Left cardiac atrium (tissue), 4 donors: ENCODE measurements at regions not wholly inside any gene's neighbourhood (a gene's known extent, or its start where the extent isn't known, plus 50 kb on each side); places are given as distances from the start of the nearest gene placed in this dataset.

Source experiments
- ATAC-seq, 2 donors: fragments of 200-7000 bp; cut with Tn5 transposase; one replicate each; pipeline ENCODE4 v1.9.1; 2020; ENCODE audit warnings: mild to moderate bottlenecking in 2 of 2, moderate library complexity in 2 of 2
- DNase-seq: peaks from one replicate; pipeline ENCODE4 v3.0.0-alpha.2; 2020
- intact Hi-C, 2 donors: fragments of 100-400 bp; cut with DNase I; formaldehyde crosslinking; loops; one replicate each; pipeline versions ENCODE4 v1.14.1 to v1.15.1; 2022 to 2023
- donor health status: DM: no; HTN: yes; CAD: no.
- donor health status: DM: no; HTN: yes; CAD: no; lungs with severe emphysema.
- donor health status: DM: yes; HTN: yes; CAD: no.
- donor health status: Dilated cardiomyopathy.

DNA sequence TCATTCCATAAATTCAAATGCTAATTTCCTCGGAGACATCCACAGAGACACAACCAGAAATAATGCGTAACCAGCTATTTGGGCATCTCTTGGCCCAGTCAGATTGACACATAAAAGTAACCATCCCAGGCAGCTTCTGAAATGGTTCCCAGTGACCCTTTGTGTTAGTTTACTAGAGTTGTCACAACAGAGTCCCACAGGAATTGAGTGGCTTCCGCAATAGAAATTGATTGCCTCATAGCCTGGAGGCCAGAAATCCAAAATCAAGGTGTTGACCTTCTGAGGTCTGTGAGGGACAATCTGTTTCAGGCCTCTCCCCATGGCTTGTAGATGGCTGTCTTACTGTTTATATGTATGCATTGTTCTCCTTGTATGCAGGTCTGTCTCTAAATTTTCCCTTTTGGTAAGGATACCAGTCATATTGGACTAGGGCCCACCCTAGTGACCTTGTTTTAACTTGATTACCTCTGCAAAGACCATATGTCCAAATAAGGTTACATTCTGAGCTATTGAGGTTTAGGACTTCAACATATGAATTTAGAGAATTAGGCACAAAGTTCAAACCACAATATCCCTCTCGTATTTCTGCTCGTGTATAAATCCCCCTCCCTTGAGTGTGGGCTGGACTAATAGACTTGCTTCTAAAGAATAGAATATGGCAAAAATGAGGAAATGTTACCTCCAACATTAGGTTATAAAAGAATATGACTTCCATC, 78.2 kb upstream of the FGGY start:
- ATAC-seq, result peak in 1 of 2 donors; percentile 38
- intact Hi-C loops, result no loop called here

DNA sequence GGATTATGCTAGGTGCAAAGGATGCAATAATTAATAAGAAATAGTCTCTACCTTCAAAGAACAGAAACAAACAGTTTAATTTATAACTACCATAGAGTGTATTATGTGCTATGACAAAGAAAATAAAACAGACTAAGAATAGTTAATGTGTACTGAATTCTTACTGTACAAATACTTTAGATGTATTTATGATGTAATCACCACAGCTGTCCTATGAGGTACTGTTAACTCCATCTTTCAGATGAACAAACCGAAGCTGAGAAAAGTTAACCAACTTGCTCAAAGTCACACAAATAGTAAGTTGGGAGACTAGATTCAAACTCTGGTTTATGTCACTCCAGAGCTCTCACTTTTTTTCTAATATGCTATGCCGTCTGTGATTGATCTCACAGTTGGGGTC, 77.0 kb upstream of the FGGY start:
- DNase-seq (no peak), ATAC-seq (no peak)
- intact Hi-C loops, result no loop called here

More for the DNA sequence above, 78.2 kb upstream of the FGGY start:
- no peak for DNase-seq

DNA sequence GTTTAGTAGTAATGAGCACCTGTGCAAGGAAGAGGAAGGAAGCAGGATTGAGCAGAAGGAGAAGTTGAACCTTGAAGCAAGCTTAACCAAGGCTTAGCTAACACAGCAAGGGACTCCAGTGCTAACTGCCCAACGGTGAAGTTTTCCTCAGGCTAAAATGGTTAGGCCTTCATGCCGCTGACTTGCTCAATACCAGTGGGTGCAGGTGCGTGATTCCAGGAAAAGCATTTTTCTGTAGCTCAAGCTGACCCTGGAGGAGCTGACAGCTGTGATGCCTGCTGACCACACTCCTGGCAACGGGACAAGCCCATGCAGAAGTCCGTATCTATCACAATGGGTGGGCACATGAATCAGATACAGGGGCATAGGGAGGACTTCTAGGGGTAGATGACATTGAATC, 76.5 kb upstream of the FGGY start:
- DNase-seq, result no peak
- peak in 1 of 2 donors; percentile 38 for ATAC-seq
- intact Hi-C loops, result no loop called here

DNA sequence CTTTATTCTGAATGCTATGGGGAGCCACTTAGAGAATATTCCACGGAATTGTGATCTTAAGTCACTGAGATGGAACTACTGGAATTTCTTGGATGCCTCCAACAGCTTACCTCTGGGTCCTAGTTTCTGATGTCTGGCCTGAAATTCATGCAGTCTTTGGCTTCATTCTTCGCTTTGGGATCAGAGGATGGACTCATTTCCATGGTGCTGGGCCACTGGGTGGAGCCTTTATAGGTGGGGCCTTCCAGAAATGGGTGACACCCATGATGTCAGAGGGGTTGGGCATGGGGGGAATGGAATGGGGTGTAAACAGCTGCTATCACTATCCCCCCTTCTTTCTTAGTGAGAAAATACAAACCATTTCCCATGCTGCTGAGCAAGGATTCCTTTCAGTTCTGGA, 73.7 kb upstream of the FGGY start:
- DNase-seq, result no peak
- intact Hi-C loops, result no loop called here

DNA sequence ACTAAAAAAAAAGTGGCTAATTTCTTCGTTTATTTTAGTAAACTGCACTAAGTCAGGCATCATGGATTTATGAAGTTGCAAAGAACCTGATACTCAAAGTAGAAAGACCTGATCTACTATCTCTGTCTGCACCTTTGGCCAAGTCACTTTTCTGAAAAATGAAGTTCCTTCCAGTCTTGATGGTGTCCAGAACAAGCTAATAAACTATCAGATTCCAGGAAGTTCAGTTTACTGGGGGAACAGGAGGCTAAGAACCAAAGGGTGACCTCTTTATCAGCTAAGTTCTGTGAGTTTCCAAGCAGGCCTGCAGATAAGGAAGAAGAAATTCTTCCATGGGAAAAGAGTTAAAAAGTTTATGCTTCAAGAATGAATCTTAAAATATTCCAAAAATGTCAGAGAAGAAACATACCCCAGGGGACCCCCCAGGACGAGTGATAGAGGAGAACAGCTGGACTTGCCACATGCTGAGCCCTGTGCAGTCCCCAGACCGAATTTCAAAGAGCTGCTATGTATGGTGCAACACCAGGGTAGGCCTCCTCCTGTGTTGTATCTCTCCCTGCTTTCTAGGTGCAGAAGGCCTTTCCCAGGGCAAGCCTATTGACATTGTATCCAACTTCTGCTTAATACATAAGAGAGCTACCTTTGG, 72.8 kb upstream of the FGGY start:
- intact Hi-C loops, result no loop called here
- no peak for DNase-seq
- ATAC-seq, result no peak

More for the DNA sequence above, 73.7 kb upstream of the FGGY start:
- ATAC-seq, result peak in 1 of 2 donors; percentile 11

DNA sequence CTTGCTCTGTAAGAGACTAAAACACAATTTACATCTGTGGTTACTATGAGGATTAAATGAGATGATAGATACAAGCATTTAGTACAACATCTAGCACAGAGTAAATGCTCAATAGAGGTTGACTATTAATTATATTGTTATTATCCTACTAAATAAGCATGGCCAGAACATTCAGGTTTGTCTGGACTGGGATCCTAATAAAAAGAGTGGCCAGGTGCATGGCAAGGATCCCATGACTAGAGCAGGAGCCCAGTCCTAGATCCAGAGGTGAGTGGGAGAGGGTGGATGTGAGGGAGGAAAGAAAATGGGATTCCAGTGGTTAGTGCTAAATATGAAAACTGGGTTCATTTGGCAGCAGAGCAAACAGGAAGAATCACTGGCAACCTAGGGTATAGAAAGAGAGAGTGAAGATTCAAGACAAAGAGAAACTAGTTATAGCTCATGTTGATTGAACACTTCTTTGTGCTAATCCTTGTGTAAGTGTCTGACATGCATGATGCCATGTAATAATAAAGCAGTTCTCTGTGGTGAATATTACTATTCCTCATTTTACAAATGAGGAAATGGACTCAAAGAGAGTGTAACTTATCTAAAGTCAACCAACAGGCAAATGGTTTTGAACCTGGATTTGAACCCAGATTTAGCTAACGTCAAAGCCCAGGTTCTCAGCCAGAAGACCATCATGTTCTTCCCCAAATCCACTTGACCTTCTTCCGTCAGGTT, 71.1 kb upstream of the FGGY start:
- ATAC-seq (no peak), DNase-seq (no peak)
- intact Hi-C loops, result no loop called here

DNA sequence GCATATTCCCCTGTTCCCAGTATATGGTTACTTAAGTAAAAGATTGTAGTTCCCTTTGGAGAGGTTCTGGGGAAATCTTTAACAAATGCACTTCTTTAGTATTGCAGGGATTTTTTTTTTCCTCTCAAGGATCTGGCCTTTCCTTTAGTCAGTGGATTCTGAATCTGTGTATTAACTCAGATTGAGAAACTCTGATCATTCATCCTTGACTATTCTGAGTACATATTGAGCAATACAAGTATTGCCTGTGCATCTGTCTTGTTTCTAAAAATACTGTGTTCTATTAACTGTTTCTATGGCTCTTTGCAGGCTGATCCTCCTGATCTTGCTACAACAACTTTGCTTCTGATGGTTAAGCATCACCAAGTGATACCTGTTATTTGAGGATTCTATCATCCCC, 67.8 kb upstream of the FGGY start:
- ATAC-seq, result peak in 1 of 2 donors; percentile 78
- intact Hi-C loops, result no loop called here
- no peak for DNase-seq

DNA sequence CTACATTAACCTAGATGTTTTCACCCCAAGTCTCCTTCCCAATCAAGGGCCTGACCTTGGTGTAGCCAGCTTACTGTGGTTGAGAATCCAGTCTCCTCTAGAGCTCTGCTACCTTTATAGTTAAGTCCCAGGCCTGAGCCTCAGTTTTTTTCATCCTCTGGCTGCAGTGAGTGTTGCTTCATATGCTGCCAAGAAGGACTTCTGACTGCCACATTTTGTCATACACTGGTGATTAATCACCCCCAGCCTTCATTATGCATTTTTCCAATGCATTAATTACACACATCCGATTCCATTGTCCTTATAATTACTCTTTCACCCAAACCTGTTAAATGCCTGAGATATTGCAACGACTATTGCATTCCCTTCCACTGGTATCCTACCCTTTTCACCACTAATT, 66.3 kb upstream of the FGGY start:
- DNase-seq, result no peak
- no peak for ATAC-seq
- intact Hi-C loops, result no loop called here

DNA sequence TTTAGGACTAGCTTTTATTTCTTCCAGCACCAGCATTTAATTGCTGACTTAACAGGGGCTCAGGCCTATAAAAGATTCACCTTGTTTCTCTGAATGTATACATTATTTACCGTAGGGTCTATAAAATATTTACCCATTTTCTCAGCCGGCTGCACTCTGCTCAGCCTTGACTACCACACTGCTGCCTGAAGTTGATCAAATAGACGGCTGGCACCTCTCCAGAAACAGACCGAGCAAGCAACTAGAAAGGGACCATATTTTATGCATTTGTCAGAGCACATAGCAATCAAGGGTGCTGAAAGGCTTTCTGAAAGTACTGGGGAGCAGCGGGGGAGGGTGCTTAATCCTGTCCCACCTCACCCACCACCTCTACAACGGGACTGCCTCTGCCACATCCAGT, 64.7 kb upstream of the FGGY start:
- intact Hi-C loops, result no loop called here

DNA sequence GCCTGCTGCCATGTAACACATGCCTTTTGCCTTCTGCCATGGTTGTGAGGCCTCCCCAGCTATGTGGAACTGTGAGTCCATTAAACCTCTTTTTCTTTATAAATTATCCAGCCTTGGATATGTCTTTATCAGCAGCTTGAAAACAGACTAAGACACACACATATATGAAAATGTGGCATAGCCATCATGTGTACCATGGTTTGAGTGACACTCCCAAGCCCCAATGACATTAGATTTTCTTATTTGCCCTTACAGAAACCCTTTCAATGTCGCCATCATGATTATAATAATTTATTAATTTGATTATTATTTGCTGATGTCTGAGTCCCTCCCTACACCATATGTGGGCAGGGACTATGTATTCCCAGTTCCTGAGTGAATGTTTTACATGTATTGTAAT, 63.5 kb upstream of the FGGY start:
- intact Hi-C loops, result no loop called here
- no peak for DNase-seq
- ATAC-seq, result no peak

More for the DNA sequence above, 64.7 kb upstream of the FGGY start:
- ATAC-seq (no peak), DNase-seq (no peak)

DNA sequence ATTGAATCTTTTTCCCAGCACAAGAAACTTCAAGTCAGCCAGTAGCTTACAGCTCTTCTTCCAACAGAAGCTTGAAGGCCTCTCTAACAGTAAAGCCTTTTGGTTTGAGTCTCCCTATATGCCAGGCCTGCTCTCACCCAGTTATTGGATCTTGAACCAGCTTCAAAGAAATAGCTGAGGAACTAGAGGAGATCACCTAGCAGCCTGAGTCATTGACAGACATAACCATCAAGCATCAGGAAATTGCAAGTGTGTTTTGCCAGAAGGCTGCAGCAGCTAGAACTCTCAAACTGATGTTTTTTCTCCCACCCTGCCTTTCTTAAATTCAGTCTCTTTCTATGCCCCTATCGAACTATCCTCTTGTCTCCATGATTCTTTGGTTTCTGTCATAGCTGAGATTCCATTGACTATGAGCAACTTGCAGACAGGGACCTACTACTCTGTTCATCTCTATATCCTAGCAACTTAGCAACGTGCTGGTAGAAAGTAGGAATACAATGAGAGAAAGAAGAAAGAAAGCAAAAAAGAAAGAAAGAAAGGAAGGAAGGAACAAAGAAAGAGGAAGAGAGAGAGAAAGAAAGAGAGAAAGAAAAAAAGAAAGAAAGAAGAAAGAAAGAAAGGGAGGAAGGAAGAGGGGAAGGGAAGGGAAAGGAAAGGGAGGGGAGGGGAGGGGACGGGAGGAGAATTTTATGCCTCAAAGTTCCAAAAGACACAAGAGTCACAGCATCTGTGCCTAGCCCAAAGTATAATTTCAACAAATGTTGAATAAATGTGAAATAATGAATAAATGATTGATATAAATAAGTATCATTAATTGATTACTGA, 60.0 kb upstream of the FGGY start:
- no peak for DNase-seq
- ATAC-seq, result no peak
- intact Hi-C loops, result no loop called here

DNA sequence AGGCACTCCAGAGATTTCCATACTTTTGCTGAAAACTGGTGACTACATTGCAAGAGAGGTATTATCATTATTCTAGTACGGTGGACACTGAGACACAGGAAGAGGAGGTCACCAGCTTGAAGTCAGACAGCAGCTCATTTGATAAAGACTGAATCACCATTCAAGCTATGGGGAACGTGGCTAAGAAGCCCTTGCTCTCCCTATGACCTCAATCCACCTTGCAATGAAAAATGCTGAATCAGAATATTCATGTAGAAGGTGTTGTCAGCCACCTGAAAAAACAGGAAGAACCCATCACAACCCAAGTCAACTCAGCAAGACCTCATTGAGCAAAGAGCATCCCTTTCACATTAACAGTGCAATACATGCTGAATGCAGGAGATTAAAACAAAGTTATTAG, 59.0 kb upstream of the FGGY start:
- DNase-seq, result no peak
- ATAC-seq, result no peak
- intact Hi-C loops, result no loop called here

DNA sequence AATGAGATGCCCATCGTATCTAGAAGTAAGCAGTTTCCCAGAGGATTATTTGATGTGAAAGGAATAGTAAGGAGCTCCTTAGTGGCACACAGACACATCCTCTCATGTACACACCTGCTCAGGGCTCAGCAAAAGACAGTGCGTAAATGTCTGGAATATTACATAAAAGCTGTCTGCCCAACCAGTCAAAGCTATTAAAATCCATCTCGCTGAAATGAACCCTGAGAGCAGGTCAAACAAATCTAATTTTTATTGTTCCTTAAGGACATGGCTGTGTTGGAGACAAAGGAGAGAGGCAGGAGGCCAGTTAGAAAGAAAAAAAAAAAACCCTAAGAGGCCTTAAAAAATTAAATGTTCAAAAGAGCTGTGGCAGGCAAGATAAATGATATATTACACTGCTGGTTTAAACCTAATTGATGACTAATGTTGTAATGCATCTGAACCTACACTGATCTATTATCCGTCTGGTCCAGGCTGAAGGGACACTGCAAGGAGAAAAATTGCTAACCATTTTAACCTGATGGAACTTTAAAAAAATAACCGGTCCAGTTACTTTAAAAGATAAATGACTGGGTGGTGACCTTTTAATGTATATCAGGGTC, 58.5 kb upstream of the FGGY start:
- intact Hi-C loops, result no loop called here
- ATAC-seq (no peak), DNase-seq (no peak)

DNA sequence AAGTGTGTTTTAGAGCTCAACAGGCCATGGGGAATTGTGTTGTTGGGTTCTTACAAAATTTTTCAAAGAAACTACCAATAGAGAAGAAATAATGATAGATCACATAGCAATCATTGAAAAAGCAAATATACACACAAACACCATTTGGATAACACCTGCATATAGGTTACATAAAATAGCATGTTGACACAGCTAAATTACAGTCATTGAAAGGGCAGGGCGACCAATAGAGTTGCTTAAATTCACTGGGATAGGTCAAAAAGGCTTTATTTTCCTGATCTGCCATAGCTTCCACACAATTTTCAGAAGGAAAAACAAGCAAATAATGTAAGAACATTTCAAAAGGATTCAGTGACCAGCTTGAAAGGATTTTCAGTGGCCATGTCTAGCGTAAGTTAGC, 57.9 kb upstream of the FGGY start:
- intact Hi-C loops, result no loop called here
- no peak for DNase-seq
- ATAC-seq, result no peak

DNA sequence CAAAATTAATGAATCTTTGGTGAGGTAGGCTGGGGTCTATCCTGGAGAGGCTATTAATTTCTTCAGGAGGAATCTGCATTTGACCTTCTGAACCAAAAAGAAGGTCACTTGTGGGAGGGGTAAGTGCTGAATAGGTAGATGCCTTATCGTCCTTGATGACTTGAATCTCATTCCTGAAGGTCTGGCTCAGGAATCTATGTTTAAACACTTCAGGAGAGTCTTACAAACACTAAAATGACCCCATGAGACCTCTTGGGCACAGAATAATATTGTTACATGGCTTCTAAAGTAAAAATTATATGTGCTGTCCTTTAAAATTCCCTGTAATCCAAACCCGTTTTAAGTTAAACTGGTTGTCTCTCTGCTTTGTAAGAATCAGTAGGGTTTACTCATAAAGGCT, 55.0 kb upstream of the FGGY start:
- intact Hi-C loops, result no loop called here
- no peak for ATAC-seq
- no peak for DNase-seq

DNA sequence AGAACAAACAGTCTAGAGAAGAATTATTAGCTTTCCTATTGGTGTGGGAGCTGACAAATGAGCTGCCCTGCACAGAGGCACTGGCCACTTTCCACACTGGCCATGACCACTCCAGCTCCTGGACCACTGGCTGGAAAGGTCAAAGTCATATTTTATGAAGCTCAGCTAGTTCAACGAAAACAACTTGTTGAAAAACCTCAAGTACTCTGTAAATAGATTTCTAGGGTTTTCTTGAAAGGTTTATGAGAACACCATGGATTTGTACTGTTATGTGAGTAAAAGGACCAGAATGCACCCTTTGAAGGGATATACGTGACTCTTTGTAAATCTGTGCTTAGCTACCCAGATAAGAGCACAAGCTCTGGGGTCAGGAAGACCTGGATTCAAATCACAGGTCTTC, 54.5 kb upstream of the FGGY start:
- ATAC-seq (no peak), DNase-seq (no peak)
- intact Hi-C loops, result no loop called here

DNA sequence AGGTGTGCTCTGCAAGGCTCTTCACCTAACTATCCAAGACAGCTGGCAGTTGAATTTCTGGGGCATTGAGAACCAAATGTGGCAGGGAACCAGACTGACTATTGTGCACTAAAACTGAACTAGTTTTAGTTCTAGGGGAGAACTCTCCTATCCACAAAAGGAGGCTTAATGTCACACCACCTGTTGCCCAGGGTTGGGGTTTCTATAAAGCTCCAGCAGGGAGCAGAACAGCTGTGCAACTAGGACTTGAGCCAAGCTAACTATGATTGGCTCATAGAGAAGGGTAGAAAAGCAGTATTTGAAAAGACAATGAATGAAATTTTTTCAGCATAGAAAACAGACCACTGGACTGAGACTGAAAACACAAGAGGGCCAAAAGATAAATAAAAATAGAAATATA, 53.3 kb upstream of the FGGY start:
- DNase-seq (no peak), ATAC-seq (no peak)
- intact Hi-C loops, result no loop called here

DNA sequence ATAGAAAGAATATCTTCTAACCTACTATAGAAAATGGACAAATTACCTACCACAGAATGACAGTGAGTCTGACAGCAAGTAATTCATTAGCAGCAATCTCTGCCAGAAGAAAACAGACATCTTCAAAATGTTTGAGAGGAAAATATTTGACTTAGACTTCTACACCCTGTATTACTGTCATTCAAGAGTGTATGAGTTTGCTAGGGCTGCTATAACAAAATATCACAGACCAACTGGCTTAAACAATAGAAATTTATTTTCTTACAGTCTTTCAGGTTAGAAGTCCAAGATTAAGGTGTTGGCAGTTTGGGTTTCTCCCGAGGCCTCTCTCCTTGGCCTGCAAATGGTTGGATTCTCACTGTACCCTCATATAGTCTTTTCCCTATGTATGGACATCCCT, 52.9 kb upstream of the FGGY start:
- ATAC-seq (no peak), DNase-seq (no peak)
- intact Hi-C loops, result no loop called here

DNA sequence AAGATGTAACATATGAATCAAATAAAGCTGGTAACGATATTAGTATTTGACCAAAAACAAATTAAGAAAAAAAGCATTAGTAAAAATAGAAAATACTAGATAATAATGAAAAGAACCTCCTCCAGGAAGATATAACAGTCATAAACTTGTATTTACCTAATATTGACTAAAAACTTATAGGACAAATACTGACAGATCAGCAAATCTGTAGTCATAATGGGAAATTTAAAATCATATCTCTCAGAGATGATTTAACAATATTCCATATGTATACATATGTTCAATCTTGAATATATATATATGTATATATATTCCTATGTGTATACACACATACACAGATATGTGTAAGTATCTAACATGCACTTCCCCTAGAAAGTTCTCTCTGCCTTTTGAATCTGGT, 52.0 kb upstream of the FGGY start:
- intact Hi-C loops, result no loop called here
- DNase-seq (no peak), ATAC-seq (no peak)
